ENCODE measurements at regions not wholly inside any gene's neighbourhood (a gene's known extent, or its start where the extent isn't known, plus 50 kb on each side); places are given as distances from the start of the nearest gene placed in this dataset.

GRCh38 chr16:85479972-85480726 lies 133.0 kb upstream of the GSE1 start:
- DNase-seq = peak in 1 of 56 donors; percentile 23

- no peak for DNase-seq
Observed at GRCh38 chr16:85480727-85481101, 132.4 kb upstream of the GSE1 start.

- DNase-seq = no peak
Observed at GRCh38 chr16:85481206-85481605, 131.9 kb upstream of the GSE1 start.

GRCh38 chr16:85481738-85482137 lies 131.4 kb upstream of the GSE1 start:
- DNase-seq = no peak

- no peak for DNase-seq
Observed at GRCh38 chr16:85483424-85483823, 129.7 kb upstream of the GSE1 start.

GRCh38 chr16:85484347-85485300 lies 128.5 kb upstream of the GSE1 start:
- DNase-seq = peak in 3 of 56 donors; percentile 6 to 13 (median 11)

GRCh38 chr16:85485379-85485778 lies 127.7 kb upstream of the GSE1 start:
- peak in 16 of 56 donors; percentile 3 to 48 (median 26) for DNase-seq

- peak in 3 of 56 donors; percentile 7 to 35 (median 16) for DNase-seq
Observed at GRCh38 chr16:85486256-85486915, 126.7 kb upstream of the GSE1 start.

GRCh38 chr16:85488414-85488813 lies 124.7 kb upstream of the GSE1 start:
- DNase-seq = no peak

GRCh38 chr16:85490407-85491057 lies 122.6 kb upstream of the GSE1 start:
- no peak for DNase-seq

GRCh38 chr16:85491058-85491771 lies 121.9 kb upstream of the GSE1 start:
- DNase-seq = no peak

GRCh38 chr16:85491798-85492294 lies 121.3 kb upstream of the GSE1 start:
- peak in 39 of 56 donors; percentile 5 to 79 (median 33) for DNase-seq

GRCh38 chr16:85492295-85492864 lies 120.7 kb upstream of the GSE1 start:
- no peak for DNase-seq

GRCh38 chr16:85494315-85494714 lies 118.8 kb upstream of the GSE1 start:
- no peak for DNase-seq

GRCh38 chr16:85495259-85495658 lies 117.9 kb upstream of the GSE1 start:
- no peak for DNase-seq

GRCh38 chr16:85495823-85496538 lies 117.1 kb upstream of the GSE1 start:
- DNase-seq = no peak

GRCh38 chr16:85497622-85498314 lies 115.4 kb upstream of the GSE1 start:
- no peak for DNase-seq

GRCh38 chr16:85498607-85499006 lies 114.5 kb upstream of the GSE1 start:
- DNase-seq = no peak

- DNase-seq = no peak
Observed at GRCh38 chr16:85500220-85500619, 112.9 kb upstream of the GSE1 start.

Data from amygdala (tissue), 56 donors.